ENCODE measurements at regions not wholly inside any gene's neighbourhood (a gene's known extent, or its start where the extent isn't known, plus 50 kb on each side); places are given as distances from the start of the nearest gene placed in this dataset.

DNA sequence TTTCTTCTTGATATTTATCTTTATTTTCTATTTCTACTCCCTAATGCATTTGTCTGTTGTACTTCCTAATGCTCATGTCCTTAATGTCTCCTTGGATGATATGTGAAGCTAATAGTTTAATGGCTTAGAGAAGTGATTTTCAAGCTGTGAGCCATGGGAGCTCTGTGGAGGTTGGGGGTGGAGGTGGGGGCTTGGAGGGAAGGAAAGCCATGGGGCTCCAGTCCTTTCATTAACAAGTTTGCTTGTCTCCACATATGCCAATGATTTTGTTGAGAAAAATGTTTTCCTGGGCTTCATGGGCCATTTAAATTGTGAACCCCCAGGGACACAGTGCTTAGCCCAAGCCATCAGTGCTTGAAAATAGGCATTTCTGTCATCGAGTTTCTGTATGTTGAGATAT, 264.1 kb downstream of the SCG2 start:
- no peak overlapping the region for H3K27ac Mint-ChIP-seq
- CTCF ChIA-PET: no interaction called here

DNA sequence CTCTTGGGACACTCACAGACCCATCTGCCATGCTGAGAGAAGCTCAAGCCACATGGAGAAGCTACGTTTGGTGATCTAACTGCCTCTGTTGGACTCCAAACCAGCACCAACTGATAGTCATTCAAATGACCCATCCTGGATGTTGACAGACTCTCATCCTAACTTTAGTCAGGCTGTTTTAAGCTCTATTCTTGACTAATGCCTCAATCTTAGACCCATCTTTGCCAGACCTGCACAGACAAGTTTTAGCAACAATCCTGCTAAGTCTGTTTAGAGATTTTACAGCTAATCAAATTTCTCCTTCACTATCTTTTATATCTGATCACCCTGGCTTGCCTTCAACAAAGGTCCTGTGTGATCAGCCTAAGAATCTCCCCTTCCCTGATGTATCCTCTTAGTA, 245.1 kb downstream of the SCG2 start:
- ChIA-PET CTCF (interaction anchor here (1.4 kb wide), 1 partner anchor 8 kb away, joined by 3 read pairs; no protein-coding TSS in a partner anchor), POLR2A (no interaction called here)
- TF ChIP-seq, protein P1, sequence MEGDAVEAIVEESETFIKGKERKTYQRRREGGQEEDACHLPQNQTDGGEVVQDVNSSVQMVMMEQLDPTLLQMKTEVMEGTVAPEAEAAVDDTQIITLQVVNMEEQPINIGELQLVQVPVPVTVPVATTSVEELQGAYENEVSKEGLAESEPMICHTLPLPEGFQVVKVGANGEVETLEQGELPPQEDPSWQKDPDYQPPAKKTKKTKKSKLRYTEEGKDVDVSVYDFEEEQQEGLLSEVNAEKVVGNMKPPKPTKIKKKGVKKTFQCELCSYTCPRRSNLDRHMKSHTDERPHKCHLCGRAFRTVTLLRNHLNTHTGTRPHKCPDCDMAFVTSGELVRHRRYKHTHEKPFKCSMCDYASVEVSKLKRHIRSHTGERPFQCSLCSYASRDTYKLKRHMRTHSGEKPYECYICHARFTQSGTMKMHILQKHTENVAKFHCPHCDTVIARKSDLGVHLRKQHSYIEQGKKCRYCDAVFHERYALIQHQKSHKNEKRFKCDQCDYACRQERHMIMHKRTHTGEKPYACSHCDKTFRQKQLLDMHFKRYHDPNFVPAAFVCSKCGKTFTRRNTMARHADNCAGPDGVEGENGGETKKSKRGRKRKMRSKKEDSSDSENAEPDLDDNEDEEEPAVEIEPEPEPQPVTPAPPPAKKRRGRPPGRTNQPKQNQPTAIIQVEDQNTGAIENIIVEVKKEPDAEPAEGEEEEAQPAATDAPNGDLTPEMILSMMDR (IDR thresholded peaks at IDR 0.05): no peak
- Histone ChIP-seq H3K36me3 (ENCODE audit: insufficient read depth, low read length) (no peaks in the 10 kb centered on the region), H3K27ac (ENCODE audit: low read depth in 1 of 2, low read length in 2 of 2) (no peak overlapping the region), H3K4me3 (ENCODE audit: low read length) (no peak overlapping the region), H3K27me3 (ENCODE audit: control insufficient read depth in 1 of 2, insufficient read depth in 2 of 2, low read length in 2 of 2) (no peaks in the 10 kb centered on the region), H3K9me3 (ENCODE audit: control insufficient read depth in 1 of 2, insufficient read depth in 1 of 2, low read length in 2 of 2) (no peaks in the 10 kb centered on the region), H3K4me1 (ENCODE audit: insufficient read depth, low read length) (no peaks in the 10 kb centered on the region)
- Mint-ChIP-seq H3K4me3 (no peak overlapping the region), H3K27me3 (no peaks in the 10 kb centered on the region), H3K4me1 (ENCODE audit: low read depth) (no peaks in the 10 kb centered on the region), H3K36me3 (ENCODE audit: low read depth) (no peaks in the 10 kb centered on the region), H3K27ac (no peak overlapping the region), H3K9me3 (peaks cover 8% of the 10 kb centered on the region)
- intact Hi-C loops (cut with DNase I, micrococcal nuclease): no loop called here
- DNase-seq (no peak), ATAC-seq (ENCODE audit: poor library complexity) (no peak)

More for the DNA sequence above, 264.1 kb downstream of the SCG2 start:
- H3K27me3 ChIP-seq (ENCODE audit: control insufficient read depth in 1 of 2, insufficient read depth in 2 of 2, low read length in 2 of 2): no peaks in the 10 kb centered on the region
- no peak overlapping the region for H3K4me3 Mint-ChIP-seq
- TF ChIP-seq, protein P1 (IDR thresholded peaks at IDR 0.05): no peak
- H3K27ac ChIP-seq (ENCODE audit: low read depth in 1 of 2, low read length in 2 of 2): no peak overlapping the region
- H3K4me1 Mint-ChIP-seq (ENCODE audit: low read depth): no peaks in the 10 kb centered on the region
- no peak for ATAC-seq (ENCODE audit: poor library complexity)
- H3K4me1 ChIP-seq (ENCODE audit: insufficient read depth, low read length): no peaks in the 10 kb centered on the region
- POLR2A ChIA-PET: no interaction called here
- H3K36me3 Mint-ChIP-seq (ENCODE audit: low read depth): no peaks in the 10 kb centered on the region
- H3K9me3 Mint-ChIP-seq: peaks cover 9% of the 10 kb centered on the region
- H3K36me3 ChIP-seq (ENCODE audit: insufficient read depth, low read length): no peaks in the 10 kb centered on the region
- no peak overlapping the region for H3K4me3 ChIP-seq (ENCODE audit: low read length)
- DNase-seq: no peak
- H3K27me3 Mint-ChIP-seq: no peaks in the 10 kb centered on the region
- no peaks in the 10 kb centered on the region for H3K9me3 ChIP-seq (ENCODE audit: control insufficient read depth in 1 of 2, insufficient read depth in 1 of 2, low read length in 2 of 2)
- intact Hi-C loops (cut with DNase I, micrococcal nuclease): no loop called here

DNA sequence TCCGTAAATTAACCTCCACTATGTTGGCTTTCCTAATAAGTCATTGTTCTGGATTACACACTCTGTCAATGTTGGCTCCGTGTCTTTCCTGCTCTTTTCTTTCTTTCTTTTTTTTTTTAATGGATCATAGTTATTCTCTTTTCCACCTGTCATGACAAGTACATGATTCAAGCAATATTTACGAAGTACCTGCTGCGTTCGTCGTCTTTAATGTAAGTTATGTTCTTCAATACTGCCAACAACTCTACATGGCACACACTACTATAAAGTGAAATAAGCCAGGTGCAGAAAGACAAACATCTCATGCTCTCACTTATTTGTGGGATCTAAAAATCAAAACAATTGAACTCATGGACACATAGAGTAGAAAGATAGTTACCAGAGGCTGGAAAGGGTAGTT, 239.1 kb downstream of the SCG2 start:
- no peaks in the 10 kb centered on the region for H3K27me3 Mint-ChIP-seq
- TF ChIP-seq, protein P1 (IDR thresholded peaks at IDR 0.05): no peak
- Histone ChIP-seq H3K27ac (ENCODE audit: low read depth in 1 of 2, low read length in 2 of 2) (no peak overlapping the region), H3K9me3 (ENCODE audit: control insufficient read depth in 1 of 2, insufficient read depth in 1 of 2, low read length in 2 of 2) (no peaks in the 10 kb centered on the region), H3K4me3 (ENCODE audit: low read length) (no peak overlapping the region), H3K4me1 (ENCODE audit: insufficient read depth, low read length) (no peaks in the 10 kb centered on the region), H3K27me3 (ENCODE audit: control insufficient read depth in 1 of 2, insufficient read depth in 2 of 2, low read length in 2 of 2) (no peaks in the 10 kb centered on the region), H3K36me3 (ENCODE audit: insufficient read depth, low read length) (no peaks in the 10 kb centered on the region)
- H3K4me3 Mint-ChIP-seq: no peak overlapping the region
- H3K36me3 Mint-ChIP-seq (ENCODE audit: low read depth): no peaks in the 10 kb centered on the region
- intact Hi-C loops (cut with DNase I, micrococcal nuclease): no loop called here
- ChIA-PET POLR2A (no interaction called here), CTCF (no interaction called here)
- H3K4me1 Mint-ChIP-seq (ENCODE audit: low read depth): no peaks in the 10 kb centered on the region
- peaks cover 5% of the 10 kb centered on the region for H3K9me3 Mint-ChIP-seq
- no peak overlapping the region for H3K27ac Mint-ChIP-seq
- DNase-seq: no peak
- ATAC-seq (ENCODE audit: poor library complexity): no peak

Data from CD4-positive, alpha-beta T cell (primary cell).